Peyer's patch (tissue), 4 donors: ENCODE measurements at regions not wholly inside any gene's neighbourhood (a gene's known extent, or its start where the extent isn't known, plus 50 kb on each side); places are given as distances from the start of the nearest gene placed in this dataset.

Source experiments
- CTCF ChIP-seq, 6 experiments: fragments of 450-650 bp in 4 of 6; fragments of 200-600 bp in 2 of 6; sonication (generic) in 1 of 6; IDR thresholded peaks; one replicate each; pipeline ENCODE4 v1.5.1; 2017 to 2019; ENCODE audit warnings: antibody characterized with exemption in 6 of 6, mild to moderate bottlenecking in 3 of 6, moderate library complexity in 1 of 6
- POLR2A ChIP-seq, 2 donors: fragments of 450-650 bp; IDR thresholded peaks; one replicate each; pipeline ENCODE4 v1.5.1; 2017; ENCODE audit warnings: antibody characterized with exemption in 2 of 2, mild to moderate bottlenecking in 2 of 2, moderate library complexity in 2 of 2

GRCh38 chr2:118614841-118615271, 232.6 kb downstream of the EN1 start:
- no peak for TF ChIP-seq CTCF (IDR thresholded peaks at IDR 0.05)
- TF ChIP-seq POLR2A (IDR thresholded peaks at IDR 0.05): no peak
